BJ (cell line): ENCODE measurements at regions not wholly inside any gene's neighbourhood (a gene's known extent, or its start where the extent isn't known, plus 50 kb on each side); places are given as distances from the start of the nearest gene placed in this dataset.

ENCODE experiments used
- CTCF ChIA-PET: fragments of 350-600 bp; formaldehyde crosslinking; extraction: SDS; loops from one replicate; lab custom pipeline; 2021; ENCODE audit warnings: antibody characterized with exemption, inconsistent platforms; lab: Yijun Ruan, JAX
- POLR2A ChIA-PET: fragments of 300-600 bp; sonication (Branson Sonifier 250); formaldehyde crosslinking; extraction: SDS; loops from one replicate; lab custom pipeline; 2021; ENCODE audit warnings: antibody characterized with exemption; lab: Charles Lee
- DNase-seq: peaks from one replicate; pipeline ENCODE4 v3.0.0-alpha.2; 2011; ENCODE audit warnings: low read depth
- H3K27me3 ChIP-seq: 2 replicates; pipeline ENCODE4 v1.6.0; 2011; ENCODE audit warnings: low read length; ENCODE audit not compliant: control insufficient read depth, insufficient read depth
- H3K36me3 ChIP-seq: 2 replicates; pipeline ENCODE4 v1.5.1; 2011; ENCODE audit warnings: low read length; ENCODE audit not compliant: control insufficient read depth, insufficient read depth
- H3K4me3 ChIP-seq: 2 replicates; pipeline ENCODE4 v1.5.1; 2011; ENCODE audit warnings: low read depth, mild to moderate bottlenecking, control low read depth, low read length
- CTCF ChIP-seq: IDR thresholded peaks from 2 replicates; pipeline ENCODE4 v1.5.1; 2011; ENCODE audit warnings: low read depth, mild to moderate bottlenecking, control low read depth, inconsistent platforms, low read length, moderate library complexity; ENCODE audit not compliant: insufficient read depth

GRCh38 chr2:104660991-104661390 is 192.9 kb upstream of the POU3F3 start:
- CTCF ChIA-PET, result no interaction called here
- Histone ChIP-seq H3K36me3 (no peaks in the 10 kb centered on the region), H3K27me3 (no peaks in the 10 kb centered on the region), H3K4me3 (no peak overlapping the region)
- no peak for TF ChIP-seq CTCF
- DNase-seq, result no peak
- POLR2A ChIA-PET, result no interaction called here

- no peaks in the 10 kb centered on the region for H3K27me3 ChIP-seq
- DNase-seq, result no peak
- no peak for TF ChIP-seq CTCF
- ChIA-PET POLR2A (no interaction called here), CTCF (interaction anchor here (0.5 kb wide), 1 partner anchor 172 kb away, joined by 3 read pairs; no protein-coding TSS in a partner anchor)
- H3K4me3 ChIP-seq, result no peak overlapping the region
- H3K36me3 ChIP-seq, result no peaks in the 10 kb centered on the region
Observed at GRCh38 chr2:104664672-104665071, 189.2 kb upstream of the POU3F3 start.

GRCh38 chr2:104668631-104669030 is 185.3 kb upstream of the POU3F3 start:
- DNase-seq, result no peak
- CTCF ChIA-PET, result no interaction called here
- Histone ChIP-seq H3K36me3 (no peaks in the 10 kb centered on the region), H3K4me3 (no peak overlapping the region), H3K27me3 (no peaks in the 10 kb centered on the region)
- TF ChIP-seq CTCF, result no peak
- POLR2A ChIA-PET, result no interaction called here

- no peak overlapping the region for H3K4me3 ChIP-seq
- H3K36me3 ChIP-seq, result no peaks in the 10 kb centered on the region
- CTCF ChIA-PET, result no interaction called here
- H3K27me3 ChIP-seq, result no peaks in the 10 kb centered on the region
- no peak for DNase-seq
- POLR2A ChIA-PET, result no interaction called here
- TF ChIP-seq CTCF, result no peak
Observed at GRCh38 chr2:104673225-104673624, 180.7 kb upstream of the POU3F3 start.

- no peak for TF ChIP-seq CTCF
- no peak overlapping the region for H3K4me3 ChIP-seq
- no peaks in the 10 kb centered on the region for H3K36me3 ChIP-seq
- no peaks in the 10 kb centered on the region for H3K27me3 ChIP-seq
- ChIA-PET CTCF (no interaction called here), POLR2A (no interaction called here)
- DNase-seq, result no peak
Observed at GRCh38 chr2:104678181-104678580, 175.7 kb upstream of the POU3F3 start.
